Adrenal gland (tissue), 5 donors: ENCODE measurements at regions not wholly inside any gene's neighbourhood (a gene's known extent, or its start where the extent isn't known, plus 50 kb on each side); places are given as distances from the start of the nearest gene placed in this dataset.

Experiments
- CTCF ChIP-seq, 6 experiments: fragments of 450-650 bp in 4 of 6; fragments of 200-600 bp in 2 of 6; sonication (generic) in 1 of 6; IDR thresholded peaks; 1 replicate in 5 of 6; 2 replicates in 1 of 6; pipeline versions ENCODE4 v1.5.1 to v1.8.0; 2016 to 2021; ENCODE audit warnings: antibody characterized with exemption in 6 of 6, mild to moderate bottlenecking in 2 of 6, moderate library complexity in 1 of 6
- POLR2A ChIP-seq, 2 donors: fragments of 450-650 bp; IDR thresholded peaks; one replicate each; pipeline ENCODE4 v1.6.1; 2017; ENCODE audit warnings: antibody characterized with exemption in 2 of 2, mild to moderate bottlenecking in 2 of 2, moderate library complexity in 1 of 2
- donor health status: DM: no; HTN: no; CAD: no.

GRCh38 chr12:53844994-53845844 is 93.4 kb upstream of the HOXC13 start:
- TF ChIP-seq CTCF (IDR thresholded peaks at IDR 0.05) (no peak), POLR2A (IDR thresholded peaks at IDR 0.05) (no peak)
